ENCODE measurements at regions not wholly inside any gene's neighbourhood (a gene's known extent, or its start where the extent isn't known, plus 50 kb on each side); places are given as distances from the start of the nearest gene placed in this dataset.

- WGBS, 2 donors = 82 to 88% methylated on average over 7 of the region's 7 CpGs
- H3K27me3 ChIP-seq = no peaks in the 10 kb centered on the region
- no peaks in the 10 kb centered on the region for H3K9me3 ChIP-seq
- DNase-seq = no peak
- no peak for TF ChIP-seq CTCF (IDR thresholded peaks at IDR 0.05)
- no peak overlapping the region for H3K4me3 ChIP-seq
- intact Hi-C loops (cut with DNase I) = loop anchor here in 2 of 10 donors (5.0 to 10.0 kb wide), 2 partner anchors 77 to 475 kb away; no protein-coding TSS in a partner anchor
- ATAC-seq = no peak
- no peak overlapping the region for H3K27ac ChIP-seq
- H3K36me3 ChIP-seq = no peaks in the 10 kb centered on the region
- no peaks in the 10 kb centered on the region for H3K4me1 ChIP-seq
Measured at GRCh38 chr5:170179626-170180025, 53.2 kb upstream of the C5orf58 start.

GRCh38 chr5:170181902-170182301 lies 50.9 kb upstream of the C5orf58 start:
- no peak for TF ChIP-seq CTCF (IDR thresholded peaks at IDR 0.05)
- H3K36me3 ChIP-seq = no peaks in the 10 kb centered on the region
- DNase-seq = no peak
- no peak for ATAC-seq
- peaks cover 0 to 3% (median 0%) of the 10 kb centered on the region in 7 donors for H3K27me3 ChIP-seq
- H3K4me3 ChIP-seq = no peak overlapping the region
- 94 to 98% methylated on average over 2 of the region's 2 CpGs for WGBS, 2 donors
- no peak overlapping the region for H3K27ac ChIP-seq
- no peaks in the 10 kb centered on the region for H3K9me3 ChIP-seq
- intact Hi-C loops (cut with DNase I) = loop anchor here in 3 of 10 donors (2.0 to 10.0 kb wide), 3 partner anchors 80 to 477 kb away; no protein-coding TSS in a partner anchor
- no peaks in the 10 kb centered on the region for H3K4me1 ChIP-seq

- ATAC-seq (no peak), DNase-seq (no peak)
- no peak for TF ChIP-seq CTCF (IDR thresholded peaks at IDR 0.05)
- Histone ChIP-seq H3K27me3 (peaks cover 0 to 3% (median 0%) of the 10 kb centered on the region in 7 donors), H3K4me3 (no peak overlapping the region), H3K9me3 (no peaks in the 10 kb centered on the region), H3K4me1 (no peaks in the 10 kb centered on the region), H3K27ac (no peak overlapping the region), H3K36me3 (no peaks in the 10 kb centered on the region)
- intact Hi-C loops (cut with DNase I) = loop anchor here in 3 of 10 donors (2.0 to 10.0 kb wide), 3 partner anchors 80 to 478 kb away; no protein-coding TSS in a partner anchor
- WGBS, 2 donors = 86 to 88% methylated on average over 7 of the region's 7 CpGs
Measured at GRCh38 chr5:170182491-170182890, 50.3 kb upstream of the C5orf58 start.

All from heart right ventricle (tissue), 16 donors.